Large intestine (tissue), 3 donors: ENCODE measurements at regions not wholly inside any gene's neighbourhood (a gene's known extent, or its start where the extent isn't known, plus 50 kb on each side); places are given as distances from the start of the nearest gene placed in this dataset.

Source experiments
- DNase-seq, 2 donors: peaks; one replicate each; pipeline versions ENCODE4 v3.0.0 to v3.0.0-alpha.2; 2013
- H3K27ac ChIP-seq: one replicate; pipeline ENCODE4 v1.5.1; 2013; ENCODE audit warnings: low read length
- H3K27me3 ChIP-seq: 2 replicates; pipeline ENCODE4 v1.6.1; 2013; ENCODE audit warnings: low read length; ENCODE audit not compliant: control insufficient read depth, insufficient read depth
- H3K36me3 ChIP-seq: 2 replicates; pipeline ENCODE4 v1.6.1; 2013; ENCODE audit warnings: low read length; ENCODE audit not compliant: control insufficient read depth, insufficient read depth
- H3K4me1 ChIP-seq: one replicate; pipeline ENCODE4 v1.6.1; 2013; ENCODE audit warnings: low read length; ENCODE audit not compliant: control insufficient read depth, insufficient read depth
- H3K4me3 ChIP-seq: one replicate; pipeline ENCODE4 v1.5.1; 2013; ENCODE audit warnings: low read length
- H3K9me3 ChIP-seq: one replicate; pipeline ENCODE4 v1.6.1; 2013; ENCODE audit warnings: mild to moderate bottlenecking, low read depth, low read length, moderate library complexity; ENCODE audit not compliant: control insufficient read depth
- WGBS: methylation state at CpG from one replicate; pipeline ENCODE4 v1.1.5; 2013; ENCODE audit warnings: low lambda C conversion rate; ENCODE audit not compliant: insufficient coverage; 5-methylcytosine and 5-hydroxymethylcytosine counted together

DNA sequence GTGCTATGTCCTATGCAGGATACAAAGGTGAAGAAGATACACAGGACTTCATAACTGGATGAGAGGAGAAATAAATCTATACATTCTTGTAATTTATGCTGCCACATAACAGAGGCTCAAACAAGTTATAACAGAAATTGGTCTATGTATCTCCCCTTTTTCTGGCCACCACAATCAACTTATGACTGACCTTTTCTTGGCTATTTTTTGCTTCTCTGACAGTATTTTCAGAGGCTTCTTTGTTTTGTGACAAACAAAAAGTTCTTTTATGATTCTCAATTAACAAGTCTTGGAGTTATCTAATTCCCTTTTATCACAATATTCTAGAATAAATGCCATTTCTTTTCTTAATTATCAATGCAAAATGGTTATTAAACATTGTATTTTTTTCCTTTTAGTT is 953.0 kb upstream of the ZWINT start:
- no peaks in the 10 kb centered on the region for H3K9me3 ChIP-seq
- H3K4me3 ChIP-seq = no peak overlapping the region
- no peaks in the 10 kb centered on the region for H3K36me3 ChIP-seq
- H3K27me3 ChIP-seq = no peaks in the 10 kb centered on the region
- H3K4me1 ChIP-seq = no peaks in the 10 kb centered on the region
- no peak for DNase-seq
- no peak overlapping the region for H3K27ac ChIP-seq

DNA sequence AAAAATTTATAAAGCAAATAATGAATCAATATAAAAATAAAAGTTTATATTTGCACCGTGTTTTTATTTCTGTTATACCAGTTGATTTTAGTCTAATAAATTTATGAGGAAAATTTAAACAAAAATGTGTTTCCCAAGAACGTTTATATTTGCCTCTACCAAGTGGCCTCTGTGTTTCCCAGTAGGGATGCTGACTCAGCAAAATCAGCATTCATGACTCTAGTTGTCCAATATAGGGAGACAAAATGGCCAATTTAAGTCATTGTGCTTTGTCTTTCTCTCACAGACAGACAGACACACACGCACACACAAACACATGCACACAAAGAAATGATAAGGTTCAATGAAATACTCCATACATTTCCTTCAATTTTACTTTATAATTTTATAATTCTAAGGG is 942.5 kb upstream of the ZWINT start:
- Histone ChIP-seq H3K4me3 (no peak overlapping the region), H3K27me3 (no peaks in the 10 kb centered on the region), H3K27ac (no peak overlapping the region), H3K4me1 (no peaks in the 10 kb centered on the region), H3K36me3 (no peaks in the 10 kb centered on the region), H3K9me3 (no peaks in the 10 kb centered on the region)
- DNase-seq = no peak
- WGBS = 71% methylated on average over 3 of the region's 3 CpGs

DNA sequence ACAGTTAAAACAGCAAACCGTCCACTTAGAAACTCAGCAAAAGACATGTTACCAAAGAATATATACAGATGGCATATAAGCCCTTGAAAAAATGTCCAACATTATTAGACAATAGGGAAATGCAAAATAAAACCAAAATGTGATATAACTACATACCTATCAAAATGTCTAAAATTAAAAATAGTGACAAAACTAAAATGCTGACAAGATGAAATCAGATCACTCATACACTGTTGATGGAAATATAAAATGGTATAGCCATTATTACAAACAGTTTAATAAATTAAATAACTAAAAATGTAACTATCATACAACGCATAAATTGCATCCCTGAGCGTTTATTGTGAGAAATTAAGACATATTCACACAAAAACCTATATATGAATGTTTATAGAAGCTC is 939.7 kb upstream of the ZWINT start:
- no peaks in the 10 kb centered on the region for H3K27me3 ChIP-seq
- 100% methylated on average over 1 of the region's 3 CpGs for WGBS
- H3K9me3 ChIP-seq = no peaks in the 10 kb centered on the region
- no peaks in the 10 kb centered on the region for H3K36me3 ChIP-seq
- H3K4me3 ChIP-seq = no peak overlapping the region
- H3K4me1 ChIP-seq = no peaks in the 10 kb centered on the region
- DNase-seq = no peak
- H3K27ac ChIP-seq = no peak overlapping the region

DNA sequence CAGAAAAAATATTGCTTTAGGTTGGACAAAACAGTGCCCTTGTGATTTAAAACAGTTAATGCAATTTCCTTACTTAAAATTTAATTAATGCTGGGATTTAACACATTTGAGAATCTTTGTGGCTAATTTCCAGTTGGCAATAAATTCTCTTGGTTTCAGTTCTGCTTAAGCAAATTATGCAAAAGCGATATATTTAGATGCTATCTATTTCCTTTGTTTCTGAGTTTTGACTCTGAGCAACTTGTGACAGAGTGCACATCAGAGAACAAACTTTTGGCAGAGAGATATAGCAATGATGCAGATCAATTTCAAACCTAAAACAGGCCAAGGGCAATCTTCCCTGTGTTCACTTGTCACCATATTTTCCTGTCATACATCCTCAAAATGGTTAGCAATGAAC is 933.6 kb upstream of the ZWINT start:
- no peaks in the 10 kb centered on the region for H3K36me3 ChIP-seq
- no peaks in the 10 kb centered on the region for H3K9me3 ChIP-seq
- no peak overlapping the region for H3K27ac ChIP-seq
- H3K4me3 ChIP-seq = no peak overlapping the region
- H3K4me1 ChIP-seq = no peaks in the 10 kb centered on the region
- 80% methylated on average over 1 of the region's 1 CpG for WGBS
- no peak for DNase-seq
- H3K27me3 ChIP-seq = no peaks in the 10 kb centered on the region

DNA sequence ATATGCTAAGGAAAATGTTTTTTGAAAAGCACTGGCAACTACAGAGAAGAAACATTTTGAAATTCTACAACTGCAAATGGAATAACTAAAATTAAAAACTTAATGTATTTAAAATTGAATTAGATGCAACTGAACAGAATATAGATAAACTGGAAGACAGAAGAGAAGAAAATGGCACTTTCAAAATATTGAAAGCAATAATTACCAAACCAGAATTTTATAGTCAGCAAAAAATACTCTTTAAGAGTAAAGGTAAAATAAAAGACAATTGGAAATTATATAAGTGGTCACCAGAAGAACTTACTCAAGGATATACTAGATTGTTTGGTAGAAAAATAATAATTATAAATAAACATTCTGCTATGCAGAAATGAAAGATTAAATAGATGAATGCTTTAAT is 927.7 kb upstream of the ZWINT start:
- H3K36me3 ChIP-seq = no peaks in the 10 kb centered on the region
- no peak overlapping the region for H3K27ac ChIP-seq
- H3K4me1 ChIP-seq = no peaks in the 10 kb centered on the region
- H3K4me3 ChIP-seq = no peak overlapping the region
- no peak for DNase-seq
- no peaks in the 10 kb centered on the region for H3K27me3 ChIP-seq
- no peaks in the 10 kb centered on the region for H3K9me3 ChIP-seq

DNA sequence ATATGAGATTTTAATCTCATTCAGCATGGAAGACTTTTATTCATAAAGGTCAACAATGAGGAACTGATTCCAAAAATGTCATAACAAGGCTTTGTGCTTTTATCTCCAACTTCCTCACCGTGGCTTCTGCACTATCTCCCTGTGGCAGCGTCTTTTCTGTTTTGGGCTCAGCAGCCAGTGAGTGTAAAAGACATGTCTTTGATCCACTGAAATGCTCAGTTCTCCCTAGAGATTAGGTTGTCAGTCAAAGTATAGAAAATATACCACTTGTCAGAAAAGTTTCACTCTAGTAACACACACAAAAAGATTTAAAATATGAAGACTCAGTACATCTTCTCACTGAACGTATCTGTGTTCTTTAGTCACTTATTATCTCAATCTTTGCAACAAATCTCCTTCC is 901.8 kb upstream of the ZWINT start:
- H3K9me3 ChIP-seq = no peaks in the 10 kb centered on the region
- no peak overlapping the region for H3K4me3 ChIP-seq
- no peaks in the 10 kb centered on the region for H3K36me3 ChIP-seq
- no peak for DNase-seq
- H3K27ac ChIP-seq = no peak overlapping the region
- no peaks in the 10 kb centered on the region for H3K4me1 ChIP-seq
- H3K27me3 ChIP-seq = no peaks in the 10 kb centered on the region
- 38% methylated on average over 1 of the region's 3 CpGs for WGBS

DNA sequence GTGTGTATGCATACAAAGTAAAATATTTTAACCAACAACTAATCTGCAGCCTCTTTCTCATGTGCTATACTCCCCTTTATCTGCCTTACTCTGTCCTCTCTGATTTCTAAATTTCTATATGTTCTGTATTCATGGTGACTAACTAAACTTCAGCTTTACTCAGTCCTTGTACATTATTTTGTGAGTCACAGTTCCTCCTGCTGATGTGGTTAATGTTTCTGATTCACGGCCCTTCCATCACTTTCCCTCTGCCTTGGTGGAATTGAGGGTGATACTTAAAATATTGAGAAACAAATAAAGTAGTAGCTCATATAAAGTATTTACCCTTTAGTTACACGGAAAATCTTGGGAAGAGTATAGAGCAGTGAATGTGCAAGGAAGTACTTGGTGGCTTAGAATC is 899.1 kb upstream of the ZWINT start:
- H3K4me3 ChIP-seq = no peak overlapping the region
- no peak overlapping the region for H3K27ac ChIP-seq
- 82% methylated on average over 2 of the region's 2 CpGs for WGBS
- H3K9me3 ChIP-seq = no peaks in the 10 kb centered on the region
- H3K27me3 ChIP-seq = no peaks in the 10 kb centered on the region
- no peaks in the 10 kb centered on the region for H3K4me1 ChIP-seq
- no peaks in the 10 kb centered on the region for H3K36me3 ChIP-seq
- no peak for DNase-seq

DNA sequence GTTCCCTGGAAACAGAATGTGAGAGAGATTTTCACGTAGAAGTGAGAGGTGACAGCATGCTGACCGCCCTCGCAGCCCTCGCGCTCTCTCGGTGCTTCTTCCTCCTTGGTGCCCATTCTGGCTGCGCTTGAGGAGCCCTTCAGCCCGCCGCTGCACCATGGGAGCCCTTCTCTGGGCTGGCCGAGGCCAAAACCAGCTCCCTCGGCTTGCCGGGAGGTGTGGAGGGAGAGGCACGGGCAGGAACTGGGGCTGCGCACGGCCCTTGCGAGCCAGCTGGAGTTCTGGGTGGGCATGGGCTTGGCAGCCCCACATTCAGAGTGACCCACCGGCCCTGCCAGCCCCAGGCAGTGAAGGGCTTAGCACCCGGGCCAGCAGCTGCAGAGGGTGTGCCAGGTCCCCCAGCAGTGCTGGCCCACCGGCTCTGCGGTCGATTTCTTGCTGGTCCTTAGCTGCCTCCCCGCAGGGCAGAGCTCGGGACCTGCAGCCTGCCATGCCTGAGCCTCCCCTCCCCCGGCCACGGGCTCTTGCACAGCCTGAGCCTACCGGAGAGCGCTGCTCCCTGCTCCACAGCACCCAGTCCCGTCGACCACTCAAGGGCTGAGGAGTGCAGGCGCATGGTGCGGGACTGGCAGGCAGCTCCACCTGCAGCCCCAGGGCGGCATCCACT is 888.7 kb upstream of the ZWINT start:
- WGBS = 100% methylated on average over 1 of the region's 32 CpGs

DNA sequence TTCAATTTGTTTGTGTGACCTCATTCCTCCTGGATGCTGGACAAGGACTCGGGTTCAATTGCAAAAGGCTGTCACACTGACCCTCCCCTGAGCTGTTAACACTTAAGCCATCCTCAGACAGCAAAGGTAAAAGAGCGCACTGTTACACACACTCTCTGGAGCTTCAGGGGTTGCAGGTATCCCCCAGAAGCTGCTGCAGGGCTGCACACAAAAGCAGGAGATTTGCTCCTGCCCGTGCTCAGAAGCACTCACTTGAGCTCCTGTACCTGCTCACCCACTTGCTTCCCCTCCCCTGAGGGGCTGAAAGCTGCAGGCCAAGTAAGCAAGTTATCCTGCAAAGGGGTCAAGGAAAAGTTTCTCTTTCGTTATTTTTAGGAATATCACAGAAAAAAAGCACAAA is 886.2 kb upstream of the ZWINT start:
- Histone ChIP-seq H3K36me3 (no peaks in the 10 kb centered on the region), H3K27me3 (no peaks in the 10 kb centered on the region), H3K4me3 (no peak overlapping the region), H3K27ac (no peak overlapping the region), H3K9me3 (peaks cover 7% of the 10 kb centered on the region), H3K4me1 (no peaks in the 10 kb centered on the region)
- 33% methylated on average over 2 of the region's 4 CpGs for WGBS
- DNase-seq = no peak

More for the DNA sequence above, 888.7 kb upstream of the ZWINT start:
- no peak overlapping the region for H3K27ac ChIP-seq
- H3K4me3 ChIP-seq = no peak overlapping the region
- no peaks in the 10 kb centered on the region for H3K27me3 ChIP-seq
- H3K36me3 ChIP-seq = no peaks in the 10 kb centered on the region
- H3K4me1 ChIP-seq = no peaks in the 10 kb centered on the region
- H3K9me3 ChIP-seq = peaks cover 7% of the 10 kb centered on the region
- no peak for DNase-seq

DNA sequence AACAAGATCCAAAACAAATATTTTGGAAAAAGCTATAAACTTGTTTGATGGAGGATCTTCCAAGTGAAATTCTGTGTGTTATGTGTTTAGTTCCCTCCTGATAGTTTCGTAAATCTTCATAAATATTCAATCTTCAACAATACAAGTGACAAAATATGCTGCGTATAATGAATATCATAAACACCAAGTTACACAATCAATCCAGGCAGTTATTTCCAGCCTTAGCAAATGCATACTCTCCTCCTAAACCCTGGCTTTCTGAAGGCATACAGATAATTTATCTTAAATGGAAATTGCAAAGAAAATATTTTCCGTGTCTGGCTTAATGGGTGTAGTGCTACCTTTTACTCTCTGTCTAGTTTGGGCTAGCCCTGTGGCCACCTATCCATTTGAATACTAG is 864.9 kb upstream of the ZWINT start:
- WGBS = no CpG with 5 or more reads among the region's 3 CpGs
- H3K27ac ChIP-seq = no peak overlapping the region
- no peak for DNase-seq

DNA sequence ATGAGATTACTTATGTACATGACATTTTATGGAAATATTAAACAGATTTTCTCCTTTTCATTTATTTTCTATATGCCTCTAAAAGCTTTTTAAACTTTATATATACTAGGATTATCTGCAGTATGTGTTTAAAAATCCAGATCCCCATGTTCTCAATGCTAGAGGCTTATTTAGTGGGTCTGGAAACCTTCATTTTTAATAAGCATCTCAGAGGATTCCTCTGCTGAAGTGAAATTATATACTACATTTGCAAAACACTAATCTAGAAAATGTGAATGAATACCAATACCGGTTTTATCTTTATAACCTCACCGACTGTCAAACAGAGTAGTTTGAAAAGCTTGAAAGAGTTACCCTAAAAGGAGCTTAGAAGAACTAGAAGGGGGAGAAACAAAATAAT is 863.8 kb upstream of the ZWINT start:
- no peaks in the 10 kb centered on the region for H3K9me3 ChIP-seq
- H3K36me3 ChIP-seq = no peaks in the 10 kb centered on the region
- WGBS = no CpG with 5 or more reads among the region's 2 CpGs
- H3K27me3 ChIP-seq = no peaks in the 10 kb centered on the region
- H3K4me1 ChIP-seq = no peaks in the 10 kb centered on the region
- no peak for DNase-seq
- H3K4me3 ChIP-seq = no peak overlapping the region
- H3K27ac ChIP-seq = no peak overlapping the region

More for the DNA sequence above, 864.9 kb upstream of the ZWINT start:
- H3K36me3 ChIP-seq = no peaks in the 10 kb centered on the region
- no peaks in the 10 kb centered on the region for H3K4me1 ChIP-seq
- no peaks in the 10 kb centered on the region for H3K27me3 ChIP-seq
- no peaks in the 10 kb centered on the region for H3K9me3 ChIP-seq
- H3K4me3 ChIP-seq = no peak overlapping the region
